BJ (cell line): ENCODE measurements at regions not wholly inside any gene's neighbourhood (a gene's known extent, or its start where the extent isn't known, plus 50 kb on each side); places are given as distances from the start of the nearest gene placed in this dataset.

Experiments used
- CTCF ChIA-PET: fragments of 350-600 bp; formaldehyde crosslinking; extraction: SDS; loops from one replicate; lab custom pipeline; 2021; ENCODE audit warnings: antibody characterized with exemption, inconsistent platforms; lab: Yijun Ruan, JAX
- POLR2A ChIA-PET: fragments of 300-600 bp; sonication (Branson Sonifier 250); formaldehyde crosslinking; extraction: SDS; loops from one replicate; lab custom pipeline; 2021; ENCODE audit warnings: antibody characterized with exemption; lab: Charles Lee
- DNase-seq: peaks from one replicate; pipeline ENCODE4 v3.0.0-alpha.2; 2011; ENCODE audit warnings: low read depth
- H3K27me3 ChIP-seq: 2 replicates; pipeline ENCODE4 v1.6.0; 2011; ENCODE audit warnings: low read length; ENCODE audit not compliant: control insufficient read depth, insufficient read depth
- H3K36me3 ChIP-seq: 2 replicates; pipeline ENCODE4 v1.5.1; 2011; ENCODE audit warnings: low read length; ENCODE audit not compliant: control insufficient read depth, insufficient read depth
- H3K4me3 ChIP-seq: 2 replicates; pipeline ENCODE4 v1.5.1; 2011; ENCODE audit warnings: low read depth, mild to moderate bottlenecking, control low read depth, low read length
- TF ChIP-seq, protein P1 (sequence below): IDR thresholded peaks from 2 replicates; pipeline ENCODE4 v1.5.1; 2011; ENCODE audit warnings: low read depth, mild to moderate bottlenecking, control low read depth, inconsistent platforms, low read length, moderate library complexity; ENCODE audit not compliant: insufficient read depth

DNA sequence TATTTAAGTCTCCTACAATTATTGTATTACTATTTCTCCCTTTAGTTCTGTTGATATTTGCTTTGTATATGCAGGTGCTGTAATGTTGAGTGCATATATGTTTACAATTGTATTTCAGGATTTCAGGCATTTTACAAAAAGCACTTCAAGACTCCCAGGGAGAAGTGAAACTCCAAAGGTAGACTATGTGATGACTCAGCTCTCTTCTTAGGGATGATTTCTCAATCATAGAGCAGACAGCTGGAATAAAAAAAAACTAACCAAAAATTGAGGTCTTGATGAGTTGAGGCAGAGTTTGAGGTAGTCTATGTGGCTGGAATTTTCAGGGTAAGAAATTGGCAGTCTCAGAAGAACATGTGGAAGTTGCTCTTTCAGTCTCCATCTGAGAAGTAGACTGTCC is 786.1 kb downstream of the TFAP2A start:
- ChIA-PET CTCF (no interaction called here), POLR2A (interaction anchor here (0.6 kb wide), 1 partner anchor 1118 kb away, joined by 3 read pairs; no protein-coding TSS in a partner anchor)
- Histone ChIP-seq H3K27me3 (no peaks in the 10 kb centered on the region), H3K36me3 (no peaks in the 10 kb centered on the region), H3K4me3 (no peak overlapping the region)
- DNase-seq, result no peak
- TF ChIP-seq, protein P1, sequence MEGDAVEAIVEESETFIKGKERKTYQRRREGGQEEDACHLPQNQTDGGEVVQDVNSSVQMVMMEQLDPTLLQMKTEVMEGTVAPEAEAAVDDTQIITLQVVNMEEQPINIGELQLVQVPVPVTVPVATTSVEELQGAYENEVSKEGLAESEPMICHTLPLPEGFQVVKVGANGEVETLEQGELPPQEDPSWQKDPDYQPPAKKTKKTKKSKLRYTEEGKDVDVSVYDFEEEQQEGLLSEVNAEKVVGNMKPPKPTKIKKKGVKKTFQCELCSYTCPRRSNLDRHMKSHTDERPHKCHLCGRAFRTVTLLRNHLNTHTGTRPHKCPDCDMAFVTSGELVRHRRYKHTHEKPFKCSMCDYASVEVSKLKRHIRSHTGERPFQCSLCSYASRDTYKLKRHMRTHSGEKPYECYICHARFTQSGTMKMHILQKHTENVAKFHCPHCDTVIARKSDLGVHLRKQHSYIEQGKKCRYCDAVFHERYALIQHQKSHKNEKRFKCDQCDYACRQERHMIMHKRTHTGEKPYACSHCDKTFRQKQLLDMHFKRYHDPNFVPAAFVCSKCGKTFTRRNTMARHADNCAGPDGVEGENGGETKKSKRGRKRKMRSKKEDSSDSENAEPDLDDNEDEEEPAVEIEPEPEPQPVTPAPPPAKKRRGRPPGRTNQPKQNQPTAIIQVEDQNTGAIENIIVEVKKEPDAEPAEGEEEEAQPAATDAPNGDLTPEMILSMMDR, result no peak

DNA sequence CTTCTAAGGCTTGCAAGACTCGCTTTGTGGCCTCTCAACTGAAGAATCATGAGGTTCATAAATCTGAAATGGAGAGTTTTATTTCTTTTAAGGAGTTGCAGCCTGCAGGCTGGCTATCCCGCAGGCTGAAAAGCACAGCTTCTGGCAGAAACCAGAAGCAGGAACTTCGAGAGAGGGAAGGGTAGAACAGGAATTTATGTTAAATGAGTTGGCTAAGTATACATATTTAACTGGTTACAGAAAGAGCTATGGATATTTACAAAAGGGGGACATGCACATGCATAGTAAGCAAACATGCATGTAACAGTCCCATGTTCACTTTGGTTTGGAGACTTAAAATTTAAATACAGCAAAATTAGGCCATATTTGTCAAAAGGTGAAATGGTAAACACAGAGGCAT is 787.0 kb downstream of the TFAP2A start:
- no peak for DNase-seq
- ChIA-PET POLR2A (no interaction called here), CTCF (interaction anchor here (1.5 kb wide), 1 partner anchor 11 kb away, joined by 3 read pairs; no protein-coding TSS in a partner anchor)
- Histone ChIP-seq H3K27me3 (no peaks in the 10 kb centered on the region), H3K4me3 (no peak overlapping the region), H3K36me3 (no peaks in the 10 kb centered on the region)
- TF ChIP-seq, protein P1, result no peak

DNA sequence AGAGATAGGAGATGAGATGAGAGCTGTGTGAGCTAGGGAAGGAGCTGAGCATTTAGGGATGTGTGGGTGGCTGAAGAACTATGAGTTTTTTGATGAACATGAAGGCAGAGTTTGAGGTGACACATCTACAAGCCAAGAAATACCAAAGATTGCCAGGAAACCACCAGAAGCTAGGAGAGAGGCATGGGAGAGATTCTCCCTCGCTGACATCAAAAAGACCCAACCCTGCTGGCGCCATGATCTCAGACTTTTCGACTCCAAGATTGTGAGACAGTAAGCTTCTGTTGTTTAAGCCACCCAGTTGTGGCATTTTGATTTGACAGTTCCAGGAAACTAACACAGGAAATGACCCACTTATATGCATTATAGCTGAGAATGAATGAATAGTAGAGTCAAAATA is 790.9 kb downstream of the TFAP2A start:
- ChIA-PET POLR2A (no interaction called here), CTCF (interaction anchor here (0.6 to 1.5 kb wide), 2 partner anchors 12 to 87 kb away, joined by 3 to 5 read pairs; no protein-coding TSS in a partner anchor)
- H3K4me3 ChIP-seq, result no peak overlapping the region
- TF ChIP-seq, protein P1, result no peak
- no peaks in the 10 kb centered on the region for H3K27me3 ChIP-seq
- no peaks in the 10 kb centered on the region for H3K36me3 ChIP-seq
- DNase-seq, result no peak

DNA sequence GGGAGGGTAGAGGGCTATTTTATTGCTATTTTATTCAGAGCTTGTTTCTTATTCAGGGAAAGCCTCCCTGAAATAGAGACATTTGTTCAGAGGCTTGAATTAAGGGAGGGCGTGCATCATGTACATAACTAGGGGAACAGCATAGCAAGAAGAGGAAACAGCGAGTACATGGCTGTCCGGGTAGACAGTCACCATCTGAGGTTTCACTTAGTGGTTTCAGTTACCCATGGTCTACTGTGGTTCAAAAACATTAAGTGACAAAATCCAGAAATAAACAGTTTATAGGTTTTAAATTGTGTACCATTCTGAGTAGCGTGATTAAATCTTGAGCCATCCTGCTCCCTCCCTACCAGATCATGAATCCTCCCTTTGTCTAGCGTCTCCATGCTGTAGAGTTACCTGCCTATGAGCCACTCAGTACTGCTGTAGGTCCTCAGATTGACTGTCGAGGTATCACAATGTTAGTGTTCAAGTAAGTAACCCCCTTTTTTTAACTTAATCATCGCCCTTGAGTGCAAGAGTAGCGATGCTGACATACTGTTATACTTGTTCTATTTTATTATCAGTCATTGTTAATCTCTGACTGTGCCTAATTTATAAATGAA is 791.5 kb downstream of the TFAP2A start:
- TF ChIP-seq, protein P1, result no peak
- no peak for DNase-seq
- no peaks in the 10 kb centered on the region for H3K27me3 ChIP-seq
- CTCF ChIA-PET, result interaction anchor here (0.6 to 1.5 kb wide), 2 partner anchors 12 to 86 kb away, joined by 3 to 5 read pairs; no protein-coding TSS in a partner anchor
- no peak overlapping the region for H3K4me3 ChIP-seq
- POLR2A ChIA-PET, result no interaction called here
- no peaks in the 10 kb centered on the region for H3K36me3 ChIP-seq

DNA sequence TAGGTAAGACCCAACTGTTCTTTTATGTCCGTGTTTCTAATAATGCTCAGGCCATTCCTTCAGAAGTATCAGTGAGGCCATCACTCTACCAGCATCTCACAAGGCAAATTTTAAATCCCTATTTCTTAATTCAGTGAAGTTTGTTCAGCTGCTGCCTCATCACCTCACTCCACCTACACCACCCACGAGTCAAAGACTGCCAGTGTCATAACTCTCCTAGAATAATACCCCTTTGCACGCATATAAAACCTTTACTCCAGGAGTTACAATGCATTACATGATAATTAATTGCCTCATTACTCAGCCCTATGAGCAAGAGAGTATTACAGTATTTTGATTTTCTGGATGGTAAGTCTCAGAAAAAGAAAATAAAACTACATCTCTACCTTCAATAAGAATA is 793.6 kb downstream of the TFAP2A start:
- no peaks in the 10 kb centered on the region for H3K27me3 ChIP-seq
- CTCF ChIA-PET, result no interaction called here
- peak; percentile 3 for DNase-seq

More for the DNA sequence above, 793.6 kb downstream of the TFAP2A start:
- no peak overlapping the region for H3K4me3 ChIP-seq
- POLR2A ChIA-PET, result no interaction called here
- TF ChIP-seq, protein P1, result no peak
- H3K36me3 ChIP-seq, result no peaks in the 10 kb centered on the region
